GM19467 (cell line): ENCODE measurements at regions not wholly inside any gene's neighbourhood (a gene's known extent, or its start where the extent isn't known, plus 50 kb on each side); places are given as distances from the start of the nearest gene placed in this dataset.

Experiments used
- ATAC-seq: cut with Tn5 transposase; IDR thresholded peaks from one replicate; pipeline ENCODE4 v1.9.1; 2021; ENCODE audit warnings: mild to moderate bottlenecking, moderate library complexity; ENCODE audit not compliant: unreplicated experiment

GRCh38 chr2:147560810-147561535 lies 283.9 kb upstream of the ACVR2A start:
- no peak for ATAC-seq

- no peak for ATAC-seq
These were observed 285.6 kb upstream of the ACVR2A start for GRCh38 chr2:147559070-147559725.

- no peak for ATAC-seq
These were observed 286.2 kb upstream of the ACVR2A start for GRCh38 chr2:147558620-147559019.

GRCh38 chr2:147554521-147555107 lies 290.2 kb upstream of the ACVR2A start:
- no peak for ATAC-seq

- ATAC-seq = no peak
These were observed 291.0 kb upstream of the ACVR2A start for GRCh38 chr2:147553775-147554271.

- ATAC-seq = no peak
These were observed 293.7 kb upstream of the ACVR2A start for GRCh38 chr2:147550995-147551731.

GRCh38 chr2:147549054-147549453 lies 295.8 kb upstream of the ACVR2A start:
- ATAC-seq = no peak

GRCh38 chr2:147548451-147548850 lies 296.4 kb upstream of the ACVR2A start:
- ATAC-seq = no peak

- ATAC-seq = no peak
These were observed 297.4 kb upstream of the ACVR2A start for GRCh38 chr2:147547440-147547839.

- no peak for ATAC-seq
These were observed 298.7 kb upstream of the ACVR2A start for GRCh38 chr2:147546109-147546508.

- ATAC-seq = no peak
These were observed 301.8 kb upstream of the ACVR2A start for GRCh38 chr2:147543056-147543455.

- no peak for ATAC-seq
These were observed 302.5 kb upstream of the ACVR2A start for GRCh38 chr2:147542351-147542750.

GRCh38 chr2:147541314-147541713 lies 303.5 kb upstream of the ACVR2A start:
- ATAC-seq = no peak

- no peak for ATAC-seq
These were observed 306.0 kb upstream of the ACVR2A start for GRCh38 chr2:147538821-147539220.

GRCh38 chr2:147538088-147538487 lies 306.7 kb upstream of the ACVR2A start:
- ATAC-seq = no peak

- no peak for ATAC-seq
These were observed 313.6 kb upstream of the ACVR2A start for GRCh38 chr2:147531269-147531668.

GRCh38 chr2:147530033-147530432 lies 314.8 kb upstream of the ACVR2A start:
- no peak for ATAC-seq

- ATAC-seq = no peak
These were observed 318.9 kb upstream of the ACVR2A start for GRCh38 chr2:147525819-147526489.

GRCh38 chr2:147524912-147525311 lies 319.9 kb upstream of the ACVR2A start:
- ATAC-seq = no peak

- ATAC-seq = no peak
These were observed 321.4 kb upstream of the ACVR2A start for GRCh38 chr2:147523415-147523814.

- no peak for ATAC-seq
These were observed 322.9 kb upstream of the ACVR2A start for GRCh38 chr2:147521936-147522335.
